Prostate gland (tissue), 2 donors: ENCODE measurements at regions not wholly inside any gene's neighbourhood (a gene's known extent, or its start where the extent isn't known, plus 50 kb on each side); places are given as distances from the start of the nearest gene placed in this dataset.

Experiments
- DNase-seq: peaks from one replicate; pipeline ENCODE4 v3.0.0-alpha.2; 2019; ENCODE audit warnings: low spot score
- H3K27ac ChIP-seq, 2 donors: fragments of 200-600 bp; sonication (generic); 2 replicates each; pipeline ENCODE4 v1.5.1; 2017 to 2019
- H3K27me3 ChIP-seq: fragments of 200-600 bp; sonication (generic); replicated peaks from 2 replicates; pipeline ENCODE4 v1.5.1; 2019; ENCODE audit not compliant: insufficient read depth
- H3K36me3 ChIP-seq, 2 donors: fragments of 200-600 bp; sonication (generic); 1 replicate in 1 of 2; 2 replicates in 1 of 2; pipeline versions ENCODE4 v1.5.1 to v1.8.1; 2017 to 2019
- H3K4me1 ChIP-seq: fragments of 200-600 bp; sonication (generic); replicated peaks from 2 replicates; pipeline ENCODE4 v1.5.1; 2019
- H3K4me3 ChIP-seq, 2 donors: fragments of 200-600 bp; sonication (generic); 2 replicates each; pipeline ENCODE4 v1.5.1; 2017 to 2019
- H3K9me3 ChIP-seq: fragments of 200-600 bp; sonication (generic); 2 replicates; pipeline ENCODE4 v1.5.1; 2017
- CTCF ChIP-seq, 4 experiments: fragments of 200-600 bp in 2 of 4; fragments of 450-650 bp in 2 of 4; sonication (generic) in 2 of 4; IDR thresholded peaks; 1 replicate in 3 of 4; 2 replicates in 1 of 4; pipeline ENCODE4 v1.5.1; 2016 to 2019; ENCODE audit warnings: antibody characterized with exemption in 4 of 4, mild to moderate bottlenecking in 2 of 4, moderate library complexity in 2 of 4
- POLR2A ChIP-seq: fragments of 450-650 bp; IDR thresholded peaks from one replicate; pipeline ENCODE4 v1.6.1; 2016; ENCODE audit warnings: antibody characterized with exemption, mild to moderate bottlenecking
- POLR2AphosphoS5 ChIP-seq: sonication (generic); formaldehyde crosslinking; IDR thresholded peaks from one replicate; pipeline ENCODE4 v1.6.1; 2017; ENCODE audit warnings: antibody characterized with exemption
- WGBS: methylation state at CpG from one replicate; pipeline ENCODE4 v1.1.5; 2018; 5-methylcytosine and 5-hydroxymethylcytosine counted together
- intact Hi-C: fragments of 100-400 bp; cut with DNase I; formaldehyde crosslinking; loops from one replicate; pipeline ENCODE4 v1.14.2; 2022

DNA sequence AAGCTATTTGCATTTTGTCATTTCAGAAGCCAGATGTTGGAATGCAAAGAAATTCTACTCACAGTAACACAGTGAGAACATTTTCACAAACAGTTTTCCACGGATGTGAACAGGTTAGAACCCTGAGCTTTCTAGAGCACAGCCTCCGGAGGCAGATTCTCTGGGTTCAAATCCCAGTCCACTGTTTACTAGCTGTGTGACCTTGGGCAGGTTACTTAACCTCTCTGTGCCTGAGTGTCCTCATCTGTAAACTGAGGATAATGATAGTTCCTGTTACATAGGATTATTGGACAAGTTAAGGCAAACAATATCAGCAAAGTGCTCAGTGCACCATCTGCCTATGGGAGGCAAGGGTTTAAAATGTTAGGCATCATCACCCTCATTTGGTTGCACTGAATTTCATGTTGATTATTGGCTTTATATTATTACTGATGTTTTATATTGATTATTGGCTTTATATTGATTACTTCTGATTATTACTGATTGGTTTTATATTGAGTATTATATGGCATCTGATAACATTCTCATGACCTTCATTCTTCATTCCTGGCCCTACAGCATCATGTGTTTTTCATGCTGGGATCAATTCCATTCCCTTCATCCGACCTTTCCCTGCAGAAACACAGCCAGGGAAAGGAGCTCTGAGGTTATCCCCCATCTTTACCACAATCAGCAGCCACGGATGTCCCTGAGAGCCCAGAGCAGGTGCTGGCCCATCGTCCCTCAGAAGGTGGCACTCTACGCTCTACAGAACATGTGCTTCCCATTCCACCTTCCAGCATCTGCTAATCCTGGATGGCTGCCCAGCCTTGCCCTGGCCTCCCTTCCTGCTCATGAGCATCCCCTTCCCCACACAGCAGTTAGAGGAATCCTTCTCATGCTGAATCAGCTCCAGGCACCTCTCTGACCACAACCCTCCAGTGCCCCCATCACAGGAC, 283.1 kb downstream of the PREX1 start:
- DNase-seq: no peak
- 44% methylated on average over 6 of the region's 6 CpGs for WGBS
- H3K4me1 ChIP-seq: no peaks in the 10 kb centered on the region
- no peak overlapping the region for H3K4me3 ChIP-seq
- H3K27me3 ChIP-seq: no peaks in the 10 kb centered on the region
- no peaks in the 10 kb centered on the region for H3K9me3 ChIP-seq
- no peak overlapping the region for H3K27ac ChIP-seq
- TF ChIP-seq POLR2AphosphoS5 (no peak), CTCF (IDR thresholded peaks at IDR 0.05) (no peak), POLR2A (no peak)
- H3K36me3 ChIP-seq: no peaks in the 10 kb centered on the region
- intact Hi-C loops: no loop called here

- 77% methylated on average over 10 of the region's 10 CpGs for WGBS
- Histone ChIP-seq H3K9me3 (no peaks in the 10 kb centered on the region), H3K4me1 (no peaks in the 10 kb centered on the region), H3K27me3 (no peaks in the 10 kb centered on the region), H3K27ac (no peak overlapping the region), H3K36me3 (no peaks in the 10 kb centered on the region), H3K4me3 (no peak overlapping the region)
- DNase-seq: no peak
- TF ChIP-seq POLR2A (no peak), CTCF (IDR thresholded peaks at IDR 0.05) (no peak), POLR2AphosphoS5 (no peak)
- intact Hi-C loops: no loop called here
These were observed 286.2 kb downstream of the PREX1 start for GRCh38 chr20:48541581-48542071.

DNA sequence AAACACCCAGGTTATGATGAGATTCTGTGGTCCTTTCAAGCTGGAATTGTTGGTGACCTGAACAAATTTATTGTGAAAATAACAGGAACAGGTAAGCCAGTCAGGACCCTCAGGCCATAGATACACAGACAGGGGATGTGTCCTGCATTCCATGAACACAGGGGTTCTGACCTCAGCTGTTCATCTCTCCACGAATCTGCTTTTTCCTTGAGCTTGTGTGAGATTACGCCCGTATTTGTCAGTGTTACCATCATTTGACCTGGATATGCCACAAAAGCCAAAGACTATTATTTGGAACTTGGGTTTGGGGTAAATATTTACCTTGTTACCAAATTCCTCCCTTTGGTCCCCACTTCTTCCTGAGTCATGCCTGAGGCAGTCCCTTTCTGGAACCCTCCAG, 288.9 kb downstream of the PREX1 start:
- DNase-seq: no peak
- Histone ChIP-seq H3K36me3 (no peaks in the 10 kb centered on the region), H3K4me1 (no peaks in the 10 kb centered on the region), H3K9me3 (no peaks in the 10 kb centered on the region), H3K27me3 (no peaks in the 10 kb centered on the region), H3K4me3 (no peak overlapping the region), H3K27ac (no peak overlapping the region)
- no peak for TF ChIP-seq CTCF (IDR thresholded peaks at IDR 0.05)
- TF ChIP-seq POLR2A: no peak
- TF ChIP-seq POLR2AphosphoS5: no peak
- 30% methylated on average over 3 of the region's 3 CpGs for WGBS
- intact Hi-C loops: no loop called here

DNA sequence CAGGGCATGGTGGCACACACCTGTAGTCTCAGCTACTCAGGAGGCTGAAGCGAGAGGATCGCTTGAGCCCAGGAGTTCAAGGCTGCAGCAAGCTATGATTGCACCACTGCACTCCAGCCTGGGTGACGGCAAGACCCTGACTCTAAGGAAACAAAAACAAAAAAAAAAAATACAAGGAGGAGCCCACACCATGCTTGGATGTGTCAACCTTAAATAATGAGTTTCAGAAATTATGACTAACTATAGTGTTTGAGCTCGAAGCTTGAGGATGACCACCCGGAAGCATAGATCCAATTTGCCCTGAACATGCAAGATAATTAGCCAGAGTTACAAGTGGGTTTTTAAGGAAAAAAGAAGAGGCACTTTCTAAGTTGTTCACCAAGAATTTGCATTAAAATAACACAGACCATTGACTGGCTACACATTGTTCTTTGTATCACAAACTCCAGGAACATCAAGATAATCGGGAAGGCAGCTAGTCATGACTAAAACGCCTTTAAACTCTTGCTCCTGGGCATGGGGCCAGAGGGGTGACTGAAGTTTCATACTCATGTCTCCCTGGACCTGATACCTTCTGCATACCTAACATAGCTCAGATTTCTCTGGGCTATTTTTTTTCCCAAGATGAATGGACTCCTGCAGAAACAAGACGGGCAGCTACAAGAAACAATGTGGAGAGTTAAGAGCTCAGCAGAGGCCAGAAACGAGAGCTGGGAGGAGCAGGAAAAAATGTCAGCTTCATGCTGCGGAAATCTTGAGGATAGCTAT, 289.6 kb downstream of the PREX1 start:
- Histone ChIP-seq H3K27ac (no peak overlapping the region), H3K4me3 (no peak overlapping the region), H3K9me3 (no peaks in the 10 kb centered on the region), H3K27me3 (no peaks in the 10 kb centered on the region), H3K4me1 (no peaks in the 10 kb centered on the region), H3K36me3 (no peaks in the 10 kb centered on the region)
- TF ChIP-seq POLR2A (no peak), CTCF (IDR thresholded peaks at IDR 0.05) (no peak), POLR2AphosphoS5 (peak; percentile 81)
- 47% methylated on average over 10 of the region's 10 CpGs for WGBS
- DNase-seq: peak; percentile 79
- intact Hi-C loops: no loop called here
